HEK293T (cell line): ENCODE measurements at regions not wholly inside any gene's neighbourhood (a gene's known extent, or its start where the extent isn't known, plus 50 kb on each side); places are given as distances from the start of the nearest gene placed in this dataset.

Experiments used
- ELF4 ChIP-seq: fragments of 450-650 bp; IDR thresholded peaks from 2 replicates; pipeline ENCODE4 v1.6.1; 2017; ENCODE audit warnings: antibody characterized with exemption
- FOXM1 ChIP-seq: fragments of 450-650 bp; IDR thresholded peaks from 2 replicates; pipeline ENCODE4 v1.6.1; 2017; ENCODE audit warnings: mild to moderate bottlenecking, borderline replicate concordance
- NFRKB ChIP-seq: fragments of 450-650 bp; IDR thresholded peaks from 2 replicates; pipeline ENCODE4 v1.6.1; 2016; ENCODE audit warnings: mild to moderate bottlenecking, moderate library complexity
- TF ChIP-seq, protein P1 (sequence below): fragments of 450-650 bp; IDR thresholded peaks from 2 replicates; pipeline ENCODE4 v1.6.1; 2016

DNA sequence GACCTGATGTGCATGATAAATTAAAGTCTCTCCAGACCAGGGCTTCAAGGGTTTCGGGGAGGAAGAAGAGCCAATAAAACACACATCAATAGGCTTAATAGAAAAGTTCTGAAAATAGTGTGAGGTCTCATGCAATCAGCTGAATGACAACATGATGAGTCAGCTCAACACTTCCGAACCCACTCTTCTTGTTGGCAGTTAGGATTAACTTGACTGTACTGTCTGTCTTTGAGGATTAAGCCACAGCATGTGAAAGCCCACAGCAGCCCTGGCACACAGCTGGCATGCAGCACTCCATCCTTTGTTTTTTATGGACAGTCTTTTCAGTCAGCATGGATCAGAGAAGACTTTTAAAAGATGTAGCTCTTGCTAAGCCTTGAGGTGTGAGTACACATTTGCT is 526.9 kb upstream of the VSTM2A start:
- TF ChIP-seq ELF4 (no peak), FOXM1 (no peak), NFRKB (no peak)
- TF ChIP-seq, protein P1, sequence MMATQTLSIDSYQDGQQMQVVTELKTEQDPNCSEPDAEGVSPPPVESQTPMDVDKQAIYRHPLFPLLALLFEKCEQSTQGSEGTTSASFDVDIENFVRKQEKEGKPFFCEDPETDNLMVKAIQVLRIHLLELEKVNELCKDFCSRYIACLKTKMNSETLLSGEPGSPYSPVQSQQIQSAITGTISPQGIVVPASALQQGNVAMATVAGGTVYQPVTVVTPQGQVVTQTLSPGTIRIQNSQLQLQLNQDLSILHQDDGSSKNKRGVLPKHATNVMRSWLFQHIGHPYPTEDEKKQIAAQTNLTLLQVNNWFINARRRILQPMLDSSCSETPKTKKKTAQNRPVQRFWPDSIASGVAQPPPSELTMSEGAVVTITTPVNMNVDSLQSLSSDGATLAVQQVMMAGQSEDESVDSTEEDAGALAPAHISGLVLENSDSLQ: no peak
